HG02678 (cell line): ENCODE measurements at regions not wholly inside any gene's neighbourhood (a gene's known extent, or its start where the extent isn't known, plus 50 kb on each side); places are given as distances from the start of the nearest gene placed in this dataset.

ENCODE experiments used
- ATAC-seq: cut with Tn5 transposase; IDR thresholded peaks from one replicate; pipeline ENCODE4 v1.9.1; 2021; ENCODE audit warnings: mild to moderate bottlenecking, moderate library complexity; ENCODE audit not compliant: unreplicated experiment

DNA sequence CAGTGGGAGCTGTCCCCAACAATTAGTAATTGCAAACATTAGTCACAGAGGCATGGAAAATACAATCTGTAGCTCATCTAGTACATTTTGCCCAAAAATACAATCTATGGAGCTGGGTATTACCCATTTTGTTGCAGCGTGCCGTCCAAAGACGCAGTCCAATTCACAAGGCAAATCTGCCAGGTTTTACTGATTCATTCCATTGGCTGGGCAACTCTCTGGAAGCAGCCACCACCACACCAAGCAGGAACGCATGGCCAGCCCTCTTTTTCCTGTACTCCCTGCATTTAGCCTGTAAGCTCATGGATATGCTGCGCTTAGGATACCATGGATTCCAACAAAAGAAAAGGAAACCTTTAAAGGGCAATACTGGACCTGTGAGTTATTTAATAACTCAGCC, 60.5 kb upstream of the ARRDC4 start:
- no peak for ATAC-seq

DNA sequence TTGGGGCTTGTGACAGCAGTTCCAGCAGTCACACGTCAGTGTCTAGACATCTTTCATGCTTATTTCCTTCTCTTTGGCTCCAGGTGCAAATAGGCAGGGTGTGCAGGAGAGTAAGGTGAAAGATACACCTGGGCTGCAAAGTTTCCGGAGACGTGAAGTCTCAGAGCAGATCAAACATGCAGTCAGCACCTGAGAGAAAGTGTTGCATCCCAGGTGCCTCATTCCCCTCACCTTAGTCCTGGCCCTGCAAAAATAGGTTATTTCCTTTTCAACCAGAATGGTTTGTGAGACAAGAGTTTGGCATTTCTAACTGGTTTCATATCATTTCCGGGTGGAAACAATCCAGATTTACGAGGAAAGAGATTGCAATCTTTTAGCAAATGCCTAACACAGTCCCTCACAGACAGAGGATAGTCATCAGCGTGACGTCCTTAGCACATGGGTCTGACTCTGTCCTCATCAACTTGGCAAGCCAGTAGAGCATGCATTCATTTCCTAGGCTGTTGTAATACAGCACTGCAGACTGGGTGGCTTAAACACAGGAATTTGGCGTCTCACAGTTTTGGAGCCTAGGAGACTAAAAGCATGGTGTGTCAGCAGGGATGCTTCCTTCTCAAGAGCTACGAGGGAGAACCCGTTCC, 58.2 kb upstream of the ARRDC4 start:
- no peak for ATAC-seq

DNA sequence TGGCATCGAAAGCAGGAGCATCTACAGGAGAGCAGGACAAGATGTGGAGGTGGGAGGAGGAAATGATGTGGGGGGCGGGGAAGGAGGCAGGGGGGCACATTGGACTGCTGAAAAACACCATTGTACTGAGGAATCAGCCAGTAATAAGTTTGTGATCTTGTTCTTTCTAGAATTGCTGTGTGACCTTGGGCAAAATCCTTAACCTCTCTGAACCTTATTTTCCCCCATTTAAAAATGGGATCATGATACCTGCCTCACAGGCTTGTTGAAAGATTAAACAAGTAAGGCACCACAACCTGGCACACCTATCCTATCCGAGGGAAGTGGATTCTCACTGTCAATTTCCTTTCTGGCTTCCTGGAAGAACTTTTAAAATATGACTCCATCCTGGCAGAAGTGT, 56.9 kb upstream of the ARRDC4 start:
- no peak for ATAC-seq

DNA sequence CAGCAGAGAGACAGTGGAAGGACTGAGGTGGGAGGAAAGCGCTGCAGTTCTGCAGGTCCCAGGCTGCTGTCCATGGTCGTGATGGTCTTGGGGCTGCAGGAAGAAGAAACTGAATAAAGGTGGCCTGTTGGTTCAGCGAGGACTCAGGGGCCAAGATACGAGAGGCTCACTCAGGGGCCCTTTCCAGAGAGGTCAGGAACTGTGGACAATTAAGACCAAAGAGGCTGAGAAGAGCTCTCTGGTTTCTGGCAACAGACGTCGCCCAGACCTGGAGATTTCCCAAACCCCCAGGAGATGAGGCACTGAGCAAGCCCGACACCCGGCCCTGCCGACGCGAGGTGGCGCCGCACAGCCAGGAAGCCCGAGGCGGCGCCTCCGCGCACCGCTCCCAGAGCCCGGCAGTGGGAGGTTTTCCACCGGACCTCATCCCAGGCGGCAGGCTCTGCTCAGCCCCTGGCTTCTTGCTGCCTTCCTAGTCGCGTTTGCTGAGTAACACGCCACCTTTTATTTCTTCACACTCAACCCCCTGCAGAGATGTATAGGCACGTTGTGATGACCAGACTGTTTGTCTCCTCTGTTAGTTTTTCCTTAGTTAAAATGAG, 56.4 kb upstream of the ARRDC4 start:
- no peak for ATAC-seq

DNA sequence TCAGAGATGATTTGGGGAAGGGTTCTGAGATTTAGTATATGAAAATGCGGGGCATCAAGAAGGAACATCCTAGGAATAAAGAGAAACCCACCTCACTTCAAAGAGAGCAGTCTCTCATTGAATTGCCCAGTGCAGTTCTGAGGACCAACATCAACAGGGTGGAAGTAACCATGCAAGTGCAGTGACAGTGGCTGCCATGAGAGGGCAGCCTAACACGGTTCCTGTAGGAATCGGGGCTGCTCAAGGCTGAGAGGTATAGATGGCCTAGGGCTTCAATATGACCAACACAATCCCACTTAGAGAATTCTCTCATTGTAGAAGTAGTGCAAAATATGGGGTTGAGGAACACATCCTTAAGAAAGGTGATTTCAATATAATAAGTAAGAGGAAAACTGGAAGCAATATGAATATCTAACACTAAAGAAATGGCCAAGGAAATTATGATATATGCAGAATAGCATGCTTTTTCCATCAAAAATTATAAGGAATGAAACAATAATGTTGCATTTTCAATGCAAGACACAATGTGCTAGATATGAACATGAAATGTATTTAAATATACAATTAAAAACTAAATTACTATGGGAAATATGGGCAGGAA, 51.1 kb upstream of the ARRDC4 start:
- ATAC-seq, result peak; percentile 97
